DLD1 (cell line): ENCODE measurements at regions not wholly inside any gene's neighbourhood (a gene's known extent, or its start where the extent isn't known, plus 50 kb on each side); places are given as distances from the start of the nearest gene placed in this dataset.

Source experiments
- in situ Hi-C: cut with HindIII; loops from 2 replicates; pipeline ENCODE4 v1.10.0; 2017; ENCODE audit warnings: low sequenced_read_pairs

- in situ Hi-C loops: no loop called here
Observed at GRCh38 chr14:86601813-86602212, 1071.9 kb downstream of the FLRT2 start.

- in situ Hi-C loops: no loop called here
Observed at GRCh38 chr14:86597279-86597678, 1067.3 kb downstream of the FLRT2 start.

GRCh38 chr14:86596024-86596423 is 1066.1 kb downstream of the FLRT2 start:
- in situ Hi-C loops: no loop called here

GRCh38 chr14:86575141-86575540 is 1045.2 kb downstream of the FLRT2 start:
- in situ Hi-C loops: no loop called here

- in situ Hi-C loops: no loop called here
Observed at GRCh38 chr14:86574778-86575129, 1044.8 kb downstream of the FLRT2 start.

GRCh38 chr14:86574051-86574777 is 1044.3 kb downstream of the FLRT2 start:
- in situ Hi-C loops: no loop called here

GRCh38 chr14:86570371-86570770 is 1040.4 kb downstream of the FLRT2 start:
- in situ Hi-C loops: no loop called here

GRCh38 chr14:86543521-86543920 is 1013.6 kb downstream of the FLRT2 start:
- in situ Hi-C loops: no loop called here

- in situ Hi-C loops: no loop called here
Observed at GRCh38 chr14:86541972-86542371, 1012.0 kb downstream of the FLRT2 start.

GRCh38 chr14:86540636-86541247 is 1010.8 kb downstream of the FLRT2 start:
- in situ Hi-C loops: no loop called here

GRCh38 chr14:86539361-86540070 is 1009.6 kb downstream of the FLRT2 start:
- in situ Hi-C loops: no loop called here

- in situ Hi-C loops: no loop called here
Observed at GRCh38 chr14:86533834-86534233, 1003.9 kb downstream of the FLRT2 start.

GRCh38 chr14:86532219-86532618 is 1002.3 kb downstream of the FLRT2 start:
- in situ Hi-C loops: no loop called here

GRCh38 chr14:86530457-86530856 is 1000.5 kb downstream of the FLRT2 start:
- in situ Hi-C loops: no loop called here

- in situ Hi-C loops: no loop called here
Observed at GRCh38 chr14:86527312-86527711, 997.4 kb downstream of the FLRT2 start.

GRCh38 chr14:86525673-86526072 is 995.7 kb downstream of the FLRT2 start:
- in situ Hi-C loops: no loop called here

GRCh38 chr14:86521843-86522242 is 991.9 kb downstream of the FLRT2 start:
- in situ Hi-C loops: no loop called here

GRCh38 chr14:86521031-86521730 is 991.2 kb downstream of the FLRT2 start:
- in situ Hi-C loops: no loop called here

- in situ Hi-C loops: no loop called here
Observed at GRCh38 chr14:86518298-86518697, 988.4 kb downstream of the FLRT2 start.

- in situ Hi-C loops: no loop called here
Observed at GRCh38 chr14:86515195-86515594, 985.3 kb downstream of the FLRT2 start.

- in situ Hi-C loops: no loop called here
Observed at GRCh38 chr14:86513564-86513963, 983.6 kb downstream of the FLRT2 start.

GRCh38 chr14:86513056-86513455 is 983.1 kb downstream of the FLRT2 start:
- in situ Hi-C loops: no loop called here
